Erythroblast (primary cell): ENCODE measurements at regions not wholly inside any gene's neighbourhood (a gene's known extent, or its start where the extent isn't known, plus 50 kb on each side); places are given as distances from the start of the nearest gene placed in this dataset.

Experiments
- GATA1 ChIP-seq: IDR thresholded peaks from 2 replicates; pipeline ENCODE4 v1.6.1; 2011; ENCODE audit warnings: low read depth, mild to moderate bottlenecking, control low read depth, low read length, moderate library complexity
- POLR2A ChIP-seq: IDR thresholded peaks from 2 replicates; pipeline ENCODE4 v1.6.1; 2011; ENCODE audit warnings: mild to moderate bottlenecking, low read length

DNA sequence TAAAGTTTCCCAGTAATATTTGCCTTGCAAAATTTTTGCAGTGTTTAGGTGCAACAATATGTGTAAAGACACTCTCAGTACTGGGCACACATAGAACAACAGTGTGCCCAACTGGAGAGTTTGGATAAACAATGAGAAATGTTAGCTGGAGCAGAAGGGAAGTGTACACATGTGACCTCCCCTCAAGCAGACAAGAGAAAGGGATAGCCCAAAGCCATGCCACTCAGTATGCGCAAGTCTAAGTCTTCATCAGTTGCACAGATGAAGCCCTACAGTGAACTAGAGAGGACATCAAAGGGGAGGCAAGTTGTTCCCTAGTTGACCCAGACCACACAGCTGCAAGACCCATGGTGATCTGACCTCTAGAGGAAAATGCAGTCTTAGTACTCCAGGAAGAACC, 97.9 kb upstream of the CDH11 start:
- no peak for TF ChIP-seq POLR2A
- no peak for TF ChIP-seq GATA1
